Gastroesophageal sphincter (tissue), 4 donors: ENCODE measurements at regions not wholly inside any gene's neighbourhood (a gene's known extent, or its start where the extent isn't known, plus 50 kb on each side); places are given as distances from the start of the nearest gene placed in this dataset.

Experiments used
- ATAC-seq: fragments of 150-250 bp; one replicate; pipeline ENCODE4 v1.9.1; 2016; ENCODE audit warnings: mild to moderate bottlenecking, moderate library complexity
- H3K27ac ChIP-seq, 4 donors: fragments of 200-600 bp; sonication (generic) in 3 of 4; 1 replicate in 3 of 4; 2 replicates in 1 of 4; pipeline ENCODE4 v1.5.1; 2016 to 2019
- H3K27me3 ChIP-seq: fragments of 200-600 bp; sonication (generic); one replicate; pipeline ENCODE4 v1.5.1; 2019
- H3K36me3 ChIP-seq, 2 donors: fragments of 200-600 bp; sonication (generic); one replicate each; pipeline ENCODE4 v1.5.1; 2019; ENCODE audit warnings: control low read depth in 1 of 2
- H3K4me1 ChIP-seq, 3 donors: fragments of 200-600 bp; sonication (generic); 1 replicate in 2 of 3; 2 replicates in 1 of 3; pipeline ENCODE4 v1.5.1; 2016 to 2019; ENCODE audit warnings: control low read depth in 2 of 3
- H3K4me3 ChIP-seq, 2 donors: fragments of 200-600 bp; sonication (generic); one replicate each; pipeline ENCODE4 v1.5.1; 2019; ENCODE audit warnings: mild to moderate bottlenecking in 1 of 2, moderate library complexity in 1 of 2
- H3K9me3 ChIP-seq, 3 donors: fragments of 200-600 bp; sonication (generic); one replicate each; pipeline ENCODE4 v1.5.1; 2017 to 2019; ENCODE audit warnings: control low read depth in 2 of 3
- EP300 ChIP-seq: sonication (generic); formaldehyde crosslinking; IDR thresholded peaks from one replicate; pipeline ENCODE4 v1.6.1; 2017; ENCODE audit warnings: antibody characterized with exemption, mild to moderate bottlenecking
- POLR2A ChIP-seq, 2 donors: fragments of 450-650 bp; IDR thresholded peaks; one replicate each; pipeline ENCODE4 v1.6.1; 2017; ENCODE audit warnings: antibody characterized with exemption in 2 of 2, mild to moderate bottlenecking in 2 of 2, moderate library complexity in 1 of 2
- POLR2AphosphoS5 ChIP-seq: sonication (generic); formaldehyde crosslinking; IDR thresholded peaks from one replicate; pipeline ENCODE4 v1.6.1; 2017; ENCODE audit warnings: antibody characterized with exemption
- WGBS, 2 donors: methylation state at CpG; one replicate each; pipeline ENCODE4 v1.1.5; 2018; ENCODE audit warnings: low coverage in 1 of 2; 5-methylcytosine and 5-hydroxymethylcytosine counted together
- TF ChIP-seq, protein P1 (sequence below), 4 experiments: fragments of 200-600 bp in 2 of 4; fragments of 450-650 bp in 2 of 4; sonication (generic) in 1 of 4; IDR thresholded peaks; one replicate each; pipeline ENCODE4 v1.5.1; 2017 to 2019; ENCODE audit warnings: antibody characterized with exemption in 4 of 4, mild to moderate bottlenecking in 2 of 4, moderate library complexity in 2 of 4

DNA sequence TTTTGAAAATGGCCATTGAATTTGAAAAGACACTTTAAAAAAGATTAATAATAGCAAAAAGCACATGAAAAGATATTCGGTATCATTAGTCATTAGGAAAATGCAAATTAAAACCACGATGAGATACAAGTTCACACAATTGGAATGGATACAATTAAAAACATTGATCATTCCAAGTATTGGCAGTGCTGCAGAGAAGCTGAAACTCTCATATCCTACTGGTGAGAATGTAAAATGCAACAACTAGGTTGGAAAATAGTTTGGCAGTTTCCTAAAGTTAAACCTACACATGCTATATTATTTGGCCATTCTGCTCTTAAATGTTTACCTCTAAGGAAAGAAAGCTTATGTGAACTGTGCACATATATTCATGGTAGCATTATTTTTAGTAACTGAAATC, 838.7 kb upstream of the PRMT6 start:
- Histone ChIP-seq H3K4me1 (no peaks in the 10 kb centered on the region), H3K4me3 (no peak overlapping the region), H3K27ac (no peak overlapping the region), H3K36me3 (no peaks in the 10 kb centered on the region), H3K9me3 (no peaks in the 10 kb centered on the region), H3K27me3 (no peaks in the 10 kb centered on the region)
- TF ChIP-seq, protein P1, sequence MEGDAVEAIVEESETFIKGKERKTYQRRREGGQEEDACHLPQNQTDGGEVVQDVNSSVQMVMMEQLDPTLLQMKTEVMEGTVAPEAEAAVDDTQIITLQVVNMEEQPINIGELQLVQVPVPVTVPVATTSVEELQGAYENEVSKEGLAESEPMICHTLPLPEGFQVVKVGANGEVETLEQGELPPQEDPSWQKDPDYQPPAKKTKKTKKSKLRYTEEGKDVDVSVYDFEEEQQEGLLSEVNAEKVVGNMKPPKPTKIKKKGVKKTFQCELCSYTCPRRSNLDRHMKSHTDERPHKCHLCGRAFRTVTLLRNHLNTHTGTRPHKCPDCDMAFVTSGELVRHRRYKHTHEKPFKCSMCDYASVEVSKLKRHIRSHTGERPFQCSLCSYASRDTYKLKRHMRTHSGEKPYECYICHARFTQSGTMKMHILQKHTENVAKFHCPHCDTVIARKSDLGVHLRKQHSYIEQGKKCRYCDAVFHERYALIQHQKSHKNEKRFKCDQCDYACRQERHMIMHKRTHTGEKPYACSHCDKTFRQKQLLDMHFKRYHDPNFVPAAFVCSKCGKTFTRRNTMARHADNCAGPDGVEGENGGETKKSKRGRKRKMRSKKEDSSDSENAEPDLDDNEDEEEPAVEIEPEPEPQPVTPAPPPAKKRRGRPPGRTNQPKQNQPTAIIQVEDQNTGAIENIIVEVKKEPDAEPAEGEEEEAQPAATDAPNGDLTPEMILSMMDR (IDR thresholded peaks at IDR 0.05), result no peak
- TF ChIP-seq POLR2AphosphoS5 (no peak), POLR2A (IDR thresholded peaks at IDR 0.05) (no peak)
- no peak for ATAC-seq
- 64 to 87% methylated on average over 2 of the region's 2 CpGs for WGBS, 2 donors

GRCh38 chr1:106222403-106222802, 834.1 kb upstream of the PRMT6 start:
- Histone ChIP-seq H3K27me3 (no peaks in the 10 kb centered on the region), H3K4me3 (no peak overlapping the region), H3K27ac (no peak overlapping the region), H3K4me1 (no peaks in the 10 kb centered on the region), H3K9me3 (no peaks in the 10 kb centered on the region), H3K36me3 (no peaks in the 10 kb centered on the region)
- no peak for ATAC-seq
- 78 to 89% methylated on average over 2 to 4 of the region's 4 CpGs for WGBS, 2 donors
- TF ChIP-seq, protein P1 (IDR thresholded peaks at IDR 0.05), result no peak
- TF ChIP-seq EP300 (no peak), POLR2AphosphoS5 (no peak), POLR2A (IDR thresholded peaks at IDR 0.05) (no peak)

DNA sequence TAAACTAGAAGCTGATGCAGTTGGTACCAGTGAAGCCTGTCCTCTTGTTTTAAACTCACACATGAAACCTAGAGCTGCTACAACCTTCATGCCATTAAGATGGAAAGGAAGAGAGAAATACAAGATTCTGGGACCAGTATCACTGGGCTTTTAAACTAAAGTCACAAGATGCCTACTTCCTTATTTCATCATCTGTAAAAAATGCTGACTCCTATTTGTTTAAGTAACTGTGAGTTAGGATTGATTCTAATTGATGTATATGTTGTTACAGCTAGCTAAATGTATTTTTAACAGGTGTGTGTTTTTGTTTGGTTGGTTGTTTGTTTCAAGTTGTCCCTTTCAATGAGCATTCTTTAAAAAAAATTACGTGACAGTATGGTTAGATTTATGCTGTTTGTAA, 833.3 kb upstream of the PRMT6 start:
- no peak for ATAC-seq

GRCh38 chr1:106224426-106224825, 832.0 kb upstream of the PRMT6 start:
- WGBS, 2 donors, result 65 to 67% methylated on average over 1 of the region's 1 CpG
- no peaks in the 10 kb centered on the region for H3K4me1 ChIP-seq
- ATAC-seq, result no peak
- H3K36me3 ChIP-seq, result no peaks in the 10 kb centered on the region
- no peak overlapping the region for H3K4me3 ChIP-seq
- no peaks in the 10 kb centered on the region for H3K27me3 ChIP-seq
- no peak overlapping the region for H3K27ac ChIP-seq
- no peaks in the 10 kb centered on the region for H3K9me3 ChIP-seq
- no peak for TF ChIP-seq POLR2A (IDR thresholded peaks at IDR 0.05)
- TF ChIP-seq EP300, result no peak
- TF ChIP-seq, protein P1 (IDR thresholded peaks at IDR 0.05), result no peak
- TF ChIP-seq POLR2AphosphoS5, result no peak

More for the DNA sequence above, 833.3 kb upstream of the PRMT6 start:
- Histone ChIP-seq H3K4me3 (no peak overlapping the region), H3K27ac (no peak overlapping the region), H3K36me3 (no peaks in the 10 kb centered on the region), H3K9me3 (no peaks in the 10 kb centered on the region), H3K4me1 (no peaks in the 10 kb centered on the region), H3K27me3 (no peaks in the 10 kb centered on the region)
- TF ChIP-seq POLR2AphosphoS5 (no peak), POLR2A (IDR thresholded peaks at IDR 0.05) (no peak), EP300 (no peak)
- TF ChIP-seq, protein P1 (IDR thresholded peaks at IDR 0.05), result no peak
- 58 to 90% methylated on average over 1 of the region's 1 CpG for WGBS, 2 donors

DNA sequence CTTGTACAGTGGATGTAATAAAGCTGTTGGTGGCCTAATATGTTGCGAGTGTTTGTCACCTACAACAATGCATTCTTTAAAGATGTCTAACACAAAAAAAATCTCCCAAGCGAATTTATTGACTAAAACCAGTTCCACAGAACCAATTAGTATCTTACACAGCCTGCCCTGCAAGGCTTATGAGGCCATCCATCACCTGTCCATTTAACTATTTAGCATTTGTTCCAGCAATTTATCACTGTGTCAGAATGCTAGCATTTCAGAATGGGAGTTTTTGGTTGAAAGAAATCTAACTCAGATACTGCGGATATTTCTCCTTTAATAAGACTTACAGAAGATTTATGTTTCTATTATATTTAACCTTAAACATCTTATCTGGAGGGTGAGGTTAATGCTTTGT, 831.1 kb upstream of the PRMT6 start:
- WGBS, 2 donors, result 45 to 72% methylated on average over 3 of the region's 3 CpGs
- no peaks in the 10 kb centered on the region for H3K9me3 ChIP-seq
- TF ChIP-seq POLR2AphosphoS5 (no peak), EP300 (no peak), POLR2A (IDR thresholded peaks at IDR 0.05) (no peak)
- TF ChIP-seq, protein P1 (IDR thresholded peaks at IDR 0.05), result no peak

More for the DNA sequence above, 831.1 kb upstream of the PRMT6 start:
- no peaks in the 10 kb centered on the region for H3K36me3 ChIP-seq
- H3K27ac ChIP-seq, result no peak overlapping the region
- H3K4me1 ChIP-seq, result no peaks in the 10 kb centered on the region
- H3K27me3 ChIP-seq, result no peaks in the 10 kb centered on the region
- ATAC-seq, result no peak
- H3K4me3 ChIP-seq, result no peak overlapping the region
